Astrocyte of the cerebellum (primary cell): ENCODE measurements at regions not wholly inside any gene's neighbourhood (a gene's known extent, or its start where the extent isn't known, plus 50 kb on each side); places are given as distances from the start of the nearest gene placed in this dataset.

Source experiments
- DNase-seq: peaks from one replicate; pipeline ENCODE4 v3.0.0-alpha.2; 2011; ENCODE audit warnings: low read depth
- H3K4me3 ChIP-seq: 2 replicates; pipeline ENCODE4 v1.5.1; 2011; ENCODE audit warnings: mild to moderate bottlenecking, low read depth, low read length, moderate library complexity
- CTCF ChIP-seq: IDR thresholded peaks from 2 replicates; pipeline ENCODE4 v1.5.1; 2012; ENCODE audit warnings: low read length, low read depth, moderate library complexity, mild to moderate bottlenecking; ENCODE audit errors: missing control alignments
- in situ Hi-C: cut with HindIII; loops from 2 replicates; pipeline ENCODE4 v1.10.0; 2017; ENCODE audit warnings: low sequenced_read_pairs

GRCh38 chr1:2935751-2936390 lies 85.4 kb upstream of the ACTRT2 start:
- H3K4me3 ChIP-seq: no peak overlapping the region
- no peak for DNase-seq
- no peak for TF ChIP-seq CTCF
- in situ Hi-C loops: no loop called here

GRCh38 chr1:2936559-2937515 lies 84.4 kb upstream of the ACTRT2 start:
- in situ Hi-C loops: no loop called here
- H3K4me3 ChIP-seq: no peak overlapping the region
- no peak for DNase-seq
- TF ChIP-seq CTCF: no peak

GRCh38 chr1:2937805-2938204 lies 83.5 kb upstream of the ACTRT2 start:
- DNase-seq: no peak
- in situ Hi-C loops: no loop called here
- no peak for TF ChIP-seq CTCF
- no peak overlapping the region for H3K4me3 ChIP-seq

GRCh38 chr1:2939041-2939552 lies 82.2 kb upstream of the ACTRT2 start:
- in situ Hi-C loops: no loop called here
- TF ChIP-seq CTCF: no peak
- H3K4me3 ChIP-seq: no peak overlapping the region
- DNase-seq: no peak

- in situ Hi-C loops: no loop called here
- no peak overlapping the region for H3K4me3 ChIP-seq
- no peak for TF ChIP-seq CTCF
- no peak for DNase-seq
Measured at GRCh38 chr1:2940178-2940577, 81.1 kb upstream of the ACTRT2 start.

GRCh38 chr1:2941040-2941439 lies 80.2 kb upstream of the ACTRT2 start:
- DNase-seq: no peak
- no peak overlapping the region for H3K4me3 ChIP-seq
- in situ Hi-C loops: no loop called here
- no peak for TF ChIP-seq CTCF
